HepG2 (cell line): ENCODE measurements at regions not wholly inside any gene's neighbourhood (a gene's known extent, or its start where the extent isn't known, plus 50 kb on each side); places are given as distances from the start of the nearest gene placed in this dataset.

Experiments used
- ADNP ChIP-seq: sonication (generic); formaldehyde crosslinking; IDR thresholded peaks from 2 replicates; pipeline ENCODE4 v1.4.0; 2020; ENCODE audit warnings: missing genetic modification reagents
- ETV6 ChIP-seq: sonication (generic); formaldehyde crosslinking; conservative IDR thresholded peaks from 2 replicates; pipeline ENCODE4 v1.4.0; 2020; ENCODE audit warnings: missing genetic modification reagents
- PHF21A ChIP-seq: sonication (generic); formaldehyde crosslinking; IDR thresholded peaks from 2 replicates; pipeline ENCODE4 v1.5.0; 2020; ENCODE audit warnings: mild to moderate bottlenecking, missing genetic modification reagents
- RFXAP ChIP-seq: sonication (generic); formaldehyde crosslinking; IDR thresholded peaks from 2 replicates; pipeline ENCODE4 v1.4.0; 2020; ENCODE audit warnings: missing genetic modification reagents, borderline replicate concordance
- SMYD3 ChIP-seq: sonication (generic); formaldehyde crosslinking; IDR thresholded peaks from 2 replicates; pipeline ENCODE4 v1.8.1; 2023; ENCODE audit warnings: mild to moderate bottlenecking, missing genetic modification reagents
- SOX6 ChIP-seq, 2 experiments: fragments of 450-650 bp in 1 of 2; sonication (generic) in 1 of 2; formaldehyde crosslinking in 1 of 2; IDR thresholded peaks; 2 replicates each; pipeline versions ENCODE4 v1.4.0 to v1.6.1; 2017 to 2020; ENCODE audit warnings: antibody characterized with exemption in 1 of 2, mild to moderate bottlenecking in 1 of 2, missing genetic modification reagents in 1 of 2
- ZFP36L1 ChIP-seq: sonication (generic); formaldehyde crosslinking; IDR thresholded peaks from 2 replicates; pipeline ENCODE4 v1.8.0; 2022; ENCODE audit warnings: mild to moderate bottlenecking, missing genetic modification reagents, moderate library complexity
- ZNF230 ChIP-seq: sonication (generic); formaldehyde crosslinking; IDR thresholded peaks from 2 replicates; pipeline ENCODE4 v1.4.0; 2020; ENCODE audit warnings: mild to moderate bottlenecking, missing genetic modification reagents
- ZNF264 ChIP-seq: sonication (generic); formaldehyde crosslinking; IDR thresholded peaks from 2 replicates; pipeline ENCODE4 v1.4.0; 2020; ENCODE audit warnings: missing genetic modification reagents
- ZNF431 ChIP-seq: sonication (generic); formaldehyde crosslinking; IDR thresholded peaks from 2 replicates; pipeline ENCODE4 v1.9.0; 2022; ENCODE audit warnings: missing genetic modification reagents, low read depth, mild to moderate bottlenecking, borderline replicate concordance
- ZNF564 ChIP-seq: sonication (generic); formaldehyde crosslinking; IDR thresholded peaks from 2 replicates; pipeline ENCODE4 v1.8.1; 2023; ENCODE audit warnings: mild to moderate bottlenecking, missing genetic modification reagents
- ZNF605 ChIP-seq: sonication (generic); formaldehyde crosslinking; IDR thresholded peaks from 2 replicates; pipeline ENCODE4 v1.8.0; 2022; ENCODE audit warnings: mild to moderate bottlenecking, missing genetic modification reagents
- ZNF614 ChIP-seq: IDR thresholded peaks from 2 replicates; pipeline ENCODE4 v1.6.1; 2018; ENCODE audit warnings: missing biosample characterization, missing genetic modification reagents, inconsistent platforms, borderline replicate concordance
- ZSCAN25 ChIP-seq: sonication (generic); formaldehyde crosslinking; IDR thresholded peaks from 2 replicates; pipeline ENCODE4 v1.8.0; 2022; ENCODE audit warnings: mild to moderate bottlenecking, missing genetic modification reagents
- TF ChIP-seq, protein P1 (sequence below): IDR thresholded peaks from 2 replicates; pipeline ENCODE4 v1.6.1; 2016
- TF ChIP-seq, protein P2 (sequence below): sonication (generic); formaldehyde crosslinking; IDR thresholded peaks from 2 replicates; pipeline ENCODE4; 2020; ENCODE audit warnings: missing genetic modification reagents, mild to moderate bottlenecking, borderline replicate concordance
- TF ChIP-seq, protein P3 (sequence below): sonication (generic); formaldehyde crosslinking; IDR thresholded peaks from 2 replicates; pipeline ENCODE4 v1.5.0; 2020; ENCODE audit warnings: missing genetic modification reagents
- TF ChIP-seq, protein P4 (sequence below): IDR thresholded peaks from 2 replicates; pipeline ENCODE4 v1.6.1; 2016
- TF ChIP-seq, protein P5 (sequence below): sonication (generic); formaldehyde crosslinking; IDR thresholded peaks from 2 replicates; pipeline ENCODE4 v1.4.0; 2020; ENCODE audit warnings: missing genetic modification reagents, borderline replicate concordance

DNA sequence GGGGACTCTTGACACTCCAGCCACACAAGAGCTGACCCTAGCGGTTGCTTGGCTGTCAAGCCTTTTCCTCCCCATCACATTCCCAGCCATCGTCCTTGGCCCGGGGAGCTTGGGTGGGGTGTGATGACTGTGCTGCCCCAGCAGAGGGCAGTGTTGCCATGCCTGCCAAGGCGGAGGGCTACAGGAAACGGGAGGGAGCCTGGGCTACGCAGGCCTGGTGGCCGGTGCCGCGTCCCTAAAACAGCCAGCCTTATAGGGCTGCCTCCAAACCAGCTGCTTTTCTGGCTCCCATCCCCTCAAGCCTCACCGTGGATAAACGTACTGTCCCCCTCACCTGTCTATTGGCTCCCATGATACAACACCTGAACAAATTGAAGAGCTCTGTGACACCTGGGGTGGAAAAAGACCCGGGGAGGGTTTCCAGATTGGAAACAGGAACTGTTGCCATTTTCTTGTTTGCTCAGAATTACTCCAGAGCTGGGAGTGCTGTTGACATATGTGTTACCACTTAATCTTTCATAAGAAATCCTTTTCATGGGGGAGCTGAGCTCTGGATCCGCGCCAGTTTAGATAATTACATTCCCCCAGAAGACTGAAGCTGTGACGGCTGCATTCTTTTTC is 72.8 kb upstream of the ASTN2 start (continued):
- TF ChIP-seq ZNF264 (CRISPR knock-in tag) = 0 out of 2 replicates have a peak, but pooled peaks have one; percentile 26
- TF ChIP-seq RFXAP (CRISPR knock-in tag) = peak; percentile 63; the same call in 1 of the 2 replicates
- TF ChIP-seq, protein P1, sequence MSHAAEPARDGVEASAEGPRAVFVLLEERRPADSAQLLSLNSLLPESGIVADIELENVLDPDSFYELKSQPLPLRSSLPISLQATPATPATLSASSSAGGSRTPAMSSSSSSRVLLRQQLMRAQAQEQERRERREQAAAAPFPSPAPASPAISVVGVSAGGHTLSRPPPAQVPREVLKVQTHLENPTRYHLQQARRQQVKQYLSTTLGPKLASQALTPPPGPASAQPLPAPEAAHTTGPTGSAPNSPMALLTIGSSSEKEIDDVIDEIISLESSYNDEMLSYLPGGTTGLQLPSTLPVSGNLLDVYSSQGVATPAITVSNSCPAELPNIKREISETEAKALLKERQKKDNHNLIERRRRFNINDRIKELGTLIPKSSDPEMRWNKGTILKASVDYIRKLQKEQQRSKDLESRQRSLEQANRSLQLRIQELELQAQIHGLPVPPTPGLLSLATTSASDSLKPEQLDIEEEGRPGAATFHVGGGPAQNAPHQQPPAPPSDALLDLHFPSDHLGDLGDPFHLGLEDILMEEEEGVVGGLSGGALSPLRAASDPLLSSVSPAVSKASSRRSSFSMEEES = 0 out of 2 replicates have a peak, but pooled peaks have one; percentile 23
- TF ChIP-seq SOX6 (IDR thresholded peaks at IDR 0.05) = no peak
- peak; percentile 79 for TF ChIP-seq SOX6 (CRISPR knock-in tag; IDR thresholded peaks at IDR 0.05)
- no peak for TF ChIP-seq ZSCAN25 (CRISPR knock-in tag)
- TF ChIP-seq, protein P2, sequence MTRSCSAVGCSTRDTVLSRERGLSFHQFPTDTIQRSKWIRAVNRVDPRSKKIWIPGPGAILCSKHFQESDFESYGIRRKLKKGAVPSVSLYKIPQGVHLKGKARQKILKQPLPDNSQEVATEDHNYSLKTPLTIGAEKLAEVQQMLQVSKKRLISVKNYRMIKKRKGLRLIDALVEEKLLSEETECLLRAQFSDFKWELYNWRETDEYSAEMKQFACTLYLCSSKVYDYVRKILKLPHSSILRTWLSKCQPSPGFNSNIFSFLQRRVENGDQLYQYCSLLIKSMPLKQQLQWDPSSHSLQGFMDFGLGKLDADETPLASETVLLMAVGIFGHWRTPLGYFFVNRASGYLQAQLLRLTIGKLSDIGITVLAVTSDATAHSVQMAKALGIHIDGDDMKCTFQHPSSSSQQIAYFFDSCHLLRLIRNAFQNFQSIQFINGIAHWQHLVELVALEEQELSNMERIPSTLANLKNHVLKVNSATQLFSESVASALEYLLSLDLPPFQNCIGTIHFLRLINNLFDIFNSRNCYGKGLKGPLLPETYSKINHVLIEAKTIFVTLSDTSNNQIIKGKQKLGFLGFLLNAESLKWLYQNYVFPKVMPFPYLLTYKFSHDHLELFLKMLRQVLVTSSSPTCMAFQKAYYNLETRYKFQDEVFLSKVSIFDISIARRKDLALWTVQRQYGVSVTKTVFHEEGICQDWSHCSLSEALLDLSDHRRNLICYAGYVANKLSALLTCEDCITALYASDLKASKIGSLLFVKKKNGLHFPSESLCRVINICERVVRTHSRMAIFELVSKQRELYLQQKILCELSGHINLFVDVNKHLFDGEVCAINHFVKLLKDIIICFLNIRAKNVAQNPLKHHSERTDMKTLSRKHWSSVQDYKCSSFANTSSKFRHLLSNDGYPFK (CRISPR knock-in tag) = peak; percentile 36; the same call in 1 of the 2 replicates
- TF ChIP-seq ETV6 (CRISPR knock-in tag) = no peak
- TF ChIP-seq ZNF564 (CRISPR knock-in tag) = no peak
- TF ChIP-seq, protein P3, sequence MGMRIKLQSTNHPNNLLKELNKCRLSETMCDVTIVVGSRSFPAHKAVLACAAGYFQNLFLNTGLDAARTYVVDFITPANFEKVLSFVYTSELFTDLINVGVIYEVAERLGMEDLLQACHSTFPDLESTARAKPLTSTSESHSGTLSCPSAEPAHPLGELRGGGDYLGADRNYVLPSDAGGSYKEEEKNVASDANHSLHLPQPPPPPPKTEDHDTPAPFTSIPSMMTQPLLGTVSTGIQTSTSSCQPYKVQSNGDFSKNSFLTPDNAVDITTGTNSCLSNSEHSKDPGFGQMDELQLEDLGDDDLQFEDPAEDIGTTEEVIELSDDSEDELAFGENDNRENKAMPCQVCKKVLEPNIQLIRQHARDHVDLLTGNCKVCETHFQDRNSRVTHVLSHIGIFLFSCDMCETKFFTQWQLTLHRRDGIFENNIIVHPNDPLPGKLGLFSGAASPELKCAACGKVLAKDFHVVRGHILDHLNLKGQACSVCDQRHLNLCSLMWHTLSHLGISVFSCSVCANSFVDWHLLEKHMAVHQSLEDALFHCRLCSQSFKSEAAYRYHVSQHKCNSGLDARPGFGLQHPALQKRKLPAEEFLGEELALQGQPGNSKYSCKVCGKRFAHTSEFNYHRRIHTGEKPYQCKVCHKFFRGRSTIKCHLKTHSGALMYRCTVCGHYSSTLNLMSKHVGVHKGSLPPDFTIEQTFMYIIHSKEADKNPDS (CRISPR knock-in tag) = no peak
- TF ChIP-seq SMYD3 (CRISPR knock-in tag) = peak; percentile 72; the same call in 1 of the 2 replicates
- TF ChIP-seq, protein P4, sequence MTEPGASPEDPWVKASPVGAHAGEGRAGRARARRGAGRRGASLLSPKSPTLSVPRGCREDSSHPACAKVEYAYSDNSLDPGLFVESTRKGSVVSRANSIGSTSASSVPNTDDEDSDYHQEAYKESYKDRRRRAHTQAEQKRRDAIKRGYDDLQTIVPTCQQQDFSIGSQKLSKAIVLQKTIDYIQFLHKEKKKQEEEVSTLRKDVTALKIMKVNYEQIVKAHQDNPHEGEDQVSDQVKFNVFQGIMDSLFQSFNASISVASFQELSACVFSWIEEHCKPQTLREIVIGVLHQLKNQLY (CRISPR knock-in tag) = no peak
- TF ChIP-seq ZNF614 (CRISPR knock-in tag) = 0 out of 2 replicates have a peak, but pooled peaks have one; percentile 32
- no peak for TF ChIP-seq ADNP
- TF ChIP-seq, protein P5, sequence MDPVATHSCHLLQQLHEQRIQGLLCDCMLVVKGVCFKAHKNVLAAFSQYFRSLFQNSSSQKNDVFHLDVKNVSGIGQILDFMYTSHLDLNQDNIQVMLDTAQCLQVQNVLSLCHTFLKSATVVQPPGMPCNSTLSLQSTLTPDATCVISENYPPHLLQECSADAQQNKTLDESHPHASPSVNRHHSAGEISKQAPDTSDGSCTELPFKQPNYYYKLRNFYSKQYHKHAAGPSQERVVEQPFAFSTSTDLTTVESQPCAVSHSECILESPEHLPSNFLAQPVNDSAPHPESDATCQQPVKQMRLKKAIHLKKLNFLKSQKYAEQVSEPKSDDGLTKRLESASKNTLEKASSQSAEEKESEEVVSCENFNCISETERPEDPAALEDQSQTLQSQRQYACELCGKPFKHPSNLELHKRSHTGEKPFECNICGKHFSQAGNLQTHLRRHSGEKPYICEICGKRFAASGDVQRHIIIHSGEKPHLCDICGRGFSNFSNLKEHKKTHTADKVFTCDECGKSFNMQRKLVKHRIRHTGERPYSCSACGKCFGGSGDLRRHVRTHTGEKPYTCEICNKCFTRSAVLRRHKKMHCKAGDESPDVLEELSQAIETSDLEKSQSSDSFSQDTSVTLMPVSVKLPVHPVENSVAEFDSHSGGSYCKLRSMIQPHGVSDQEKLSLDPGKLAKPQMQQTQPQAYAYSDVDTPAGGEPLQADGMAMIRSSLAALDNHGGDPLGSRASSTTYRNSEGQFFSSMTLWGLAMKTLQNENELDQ = no peak
- TF ChIP-seq PHF21A (CRISPR knock-in tag) = peak; percentile 60; the same call in 1 of the 2 replicates
- 0 out of 2 replicates have a peak, but pooled peaks have one; percentile 67 for TF ChIP-seq ZNF431 (CRISPR knock-in tag)
- 0 out of 2 replicates have a peak, but pooled peaks have one; percentile 21 for TF ChIP-seq ZFP36L1
- TF ChIP-seq ZNF605 = 0 out of 2 replicates have a peak, but pooled peaks have one; percentile 35
- TF ChIP-seq ZNF230 (CRISPR knock-in tag) = peak; percentile 70; the same call in 1 of the 2 replicates
